ENCODE measurements at regions not wholly inside any gene's neighbourhood (a gene's known extent, or its start where the extent isn't known, plus 50 kb on each side); places are given as distances from the start of the nearest gene placed in this dataset.

DNA sequence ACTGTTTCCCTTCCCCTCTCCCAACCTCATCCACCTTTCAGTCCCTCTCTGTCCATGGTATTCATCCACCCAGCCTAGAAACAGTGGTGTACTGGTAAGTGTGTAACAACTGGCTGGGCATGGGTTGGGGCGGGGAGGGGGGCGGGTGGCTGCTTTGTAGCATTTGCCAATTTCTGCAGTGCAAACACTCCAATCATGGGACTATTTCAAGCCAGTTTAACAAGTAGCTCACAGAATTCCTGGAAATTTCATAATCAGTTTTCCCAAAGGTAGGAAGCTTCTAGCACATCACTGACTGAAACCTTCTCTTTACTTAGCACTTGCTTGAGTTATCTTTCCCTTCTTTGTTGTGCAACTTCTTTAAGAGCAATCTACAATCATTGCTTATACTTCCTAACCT lies 100.8 kb upstream of the WASF3 start:
- Histone ChIP-seq H3K4me1 (ENCODE audit: insufficient read depth, low read length) (no peaks in the 10 kb centered on the region), H3K9me3 (ENCODE audit: control insufficient read depth, insufficient read depth, low read length) (no peaks in the 10 kb centered on the region), H3K9ac (ENCODE audit: low read depth, low read length) (no peak overlapping the region), H3K36me3 (ENCODE audit: insufficient read depth, low read length) (no peaks in the 10 kb centered on the region)

GRCh38 chr13:26457212-26457611 lies 100.3 kb upstream of the WASF3 start:
- Histone ChIP-seq H3K9me3 (ENCODE audit: control insufficient read depth, insufficient read depth, low read length) (no peaks in the 10 kb centered on the region), H3K36me3 (ENCODE audit: insufficient read depth, low read length) (no peaks in the 10 kb centered on the region), H3K4me1 (ENCODE audit: insufficient read depth, low read length) (no peaks in the 10 kb centered on the region), H3K9ac (ENCODE audit: low read depth, low read length) (no peak overlapping the region)

DNA sequence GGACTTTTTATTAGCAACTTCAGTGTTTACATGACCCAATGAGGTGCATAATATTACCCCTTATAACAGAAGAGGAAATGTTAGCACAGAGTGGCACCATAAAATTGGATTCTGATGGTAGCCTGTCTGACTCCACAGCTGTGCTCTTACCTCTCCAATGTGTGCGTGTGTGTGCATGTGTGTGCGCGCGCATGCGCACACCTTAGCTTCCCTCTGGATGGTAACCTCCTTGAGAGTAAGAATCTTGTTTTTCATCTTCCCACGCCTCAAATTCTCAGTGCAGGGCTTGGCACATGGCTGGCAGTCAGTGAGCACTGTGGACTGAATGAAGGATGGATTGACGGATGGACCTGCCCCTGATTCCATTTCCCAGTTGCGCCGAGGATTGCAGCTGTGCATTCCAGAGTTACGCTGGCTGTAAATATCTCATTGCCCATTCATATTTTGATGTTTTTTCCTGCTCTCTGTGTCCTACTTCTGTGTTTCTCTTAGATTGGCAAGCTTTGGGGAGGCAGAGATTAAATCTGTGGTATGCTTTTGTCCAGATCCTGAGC lies 99.2 kb upstream of the WASF3 start:
- H3K9ac ChIP-seq (ENCODE audit: low read depth, low read length) = no peak overlapping the region
- no peaks in the 10 kb centered on the region for H3K4me1 ChIP-seq (ENCODE audit: insufficient read depth, low read length)
- H3K36me3 ChIP-seq (ENCODE audit: insufficient read depth, low read length) = no peaks in the 10 kb centered on the region
- no peaks in the 10 kb centered on the region for H3K9me3 ChIP-seq (ENCODE audit: control insufficient read depth, insufficient read depth, low read length)

DNA sequence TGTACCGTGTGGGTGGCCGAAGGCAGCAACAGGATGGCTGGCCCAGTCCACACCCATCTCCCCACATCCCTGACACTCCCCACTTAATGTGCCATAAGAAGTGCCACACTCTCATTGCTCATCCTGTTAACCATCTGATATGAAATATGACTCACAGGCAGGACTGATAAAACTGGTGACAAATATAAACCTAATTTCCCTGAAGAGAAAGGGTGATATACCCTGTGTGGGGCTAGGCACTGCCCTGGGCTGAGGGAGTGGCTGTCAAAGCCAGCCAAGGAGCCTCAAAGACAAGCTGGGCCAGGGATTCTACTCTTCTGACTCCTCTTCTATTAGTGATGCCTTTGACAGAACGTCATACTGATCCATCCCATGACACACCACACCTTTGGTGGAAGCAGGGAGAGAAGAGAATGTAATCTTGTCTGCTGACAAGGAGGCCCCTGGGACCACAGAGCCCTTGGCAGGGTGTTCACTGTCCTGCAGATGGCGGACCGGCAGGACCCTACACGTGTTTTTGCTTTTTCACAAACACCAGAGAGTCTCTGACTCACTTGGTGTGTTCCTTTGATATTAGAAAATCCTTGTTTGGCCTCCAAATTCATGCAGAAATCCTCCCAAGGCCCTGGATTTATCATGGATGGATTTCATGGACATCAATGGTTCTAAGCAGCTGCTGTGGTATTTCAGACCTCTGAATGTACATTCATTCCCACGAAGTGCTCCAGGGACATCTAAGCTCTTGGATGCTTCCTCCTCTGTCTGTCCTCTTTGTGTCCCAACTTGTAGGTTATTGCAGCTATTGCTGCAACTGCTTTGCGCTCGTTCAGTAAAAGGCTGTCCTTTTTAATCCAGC lies 98.0 kb upstream of the WASF3 start:
- Histone ChIP-seq H3K36me3 (ENCODE audit: insufficient read depth, low read length) (no peaks in the 10 kb centered on the region), H3K9me3 (ENCODE audit: control insufficient read depth, insufficient read depth, low read length) (no peaks in the 10 kb centered on the region), H3K9ac (ENCODE audit: low read depth, low read length) (no peak overlapping the region), H3K4me1 (ENCODE audit: insufficient read depth, low read length) (no peaks in the 10 kb centered on the region)

DNA sequence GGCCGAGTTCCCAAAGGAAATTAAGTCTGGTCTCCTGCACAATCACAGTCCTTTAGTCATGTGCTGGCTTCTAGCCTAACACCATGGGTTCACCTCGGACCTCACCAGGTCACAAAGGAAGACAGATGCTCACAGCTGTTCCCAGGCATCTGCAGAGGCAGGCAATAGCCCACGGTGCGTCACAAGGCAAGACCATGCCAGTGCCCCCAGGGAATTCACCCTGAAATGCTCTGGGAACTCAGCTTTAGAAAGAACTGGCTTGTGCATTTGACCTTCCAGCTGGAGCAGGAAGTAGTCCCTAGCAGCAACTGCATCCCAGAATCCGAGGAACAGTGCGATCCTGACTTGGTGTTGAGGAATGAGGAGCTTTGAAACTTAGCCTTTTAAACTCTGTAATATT lies 96.8 kb upstream of the WASF3 start:
- H3K36me3 ChIP-seq (ENCODE audit: insufficient read depth, low read length) = no peaks in the 10 kb centered on the region
- no peaks in the 10 kb centered on the region for H3K4me1 ChIP-seq (ENCODE audit: insufficient read depth, low read length)
- no peaks in the 10 kb centered on the region for H3K9me3 ChIP-seq (ENCODE audit: control insufficient read depth, insufficient read depth, low read length)
- H3K9ac ChIP-seq (ENCODE audit: low read depth, low read length) = no peak overlapping the region

DNA sequence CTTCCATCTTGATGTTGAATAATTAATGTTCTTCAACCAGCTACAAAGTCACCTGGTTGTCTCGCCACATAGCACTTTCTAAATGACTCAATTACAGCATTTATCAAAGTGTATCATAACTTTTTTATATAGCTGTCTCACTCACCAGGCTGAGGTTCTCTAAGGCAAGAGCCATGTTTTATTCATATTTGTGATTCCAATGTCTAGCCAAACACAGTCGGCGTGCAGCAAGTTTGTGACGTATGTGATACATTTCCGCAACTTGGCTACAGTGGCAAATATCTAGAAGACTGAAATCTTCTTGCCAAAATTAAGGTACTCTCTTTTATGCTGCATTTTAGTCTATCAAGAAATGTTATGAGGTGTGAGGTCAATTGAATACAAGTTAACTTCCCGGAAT lies 94.2 kb upstream of the WASF3 start:
- no peaks in the 10 kb centered on the region for H3K9me3 ChIP-seq (ENCODE audit: control insufficient read depth, insufficient read depth, low read length)
- H3K9ac ChIP-seq (ENCODE audit: low read depth, low read length) = no peak overlapping the region
- H3K4me1 ChIP-seq (ENCODE audit: insufficient read depth, low read length) = no peaks in the 10 kb centered on the region
- H3K36me3 ChIP-seq (ENCODE audit: insufficient read depth, low read length) = no peaks in the 10 kb centered on the region

GRCh38 chr13:26463848-26464247 lies 93.6 kb upstream of the WASF3 start:
- no peaks in the 10 kb centered on the region for H3K4me1 ChIP-seq (ENCODE audit: insufficient read depth, low read length)
- no peaks in the 10 kb centered on the region for H3K9me3 ChIP-seq (ENCODE audit: control insufficient read depth, insufficient read depth, low read length)
- no peak overlapping the region for H3K9ac ChIP-seq (ENCODE audit: low read depth, low read length)
- H3K36me3 ChIP-seq (ENCODE audit: insufficient read depth, low read length) = no peaks in the 10 kb centered on the region

GRCh38 chr13:26465514-26465913 lies 92.0 kb upstream of the WASF3 start:
- Histone ChIP-seq H3K9me3 (ENCODE audit: control insufficient read depth, insufficient read depth, low read length) (no peaks in the 10 kb centered on the region), H3K9ac (ENCODE audit: low read depth, low read length) (no peak overlapping the region)

DNA sequence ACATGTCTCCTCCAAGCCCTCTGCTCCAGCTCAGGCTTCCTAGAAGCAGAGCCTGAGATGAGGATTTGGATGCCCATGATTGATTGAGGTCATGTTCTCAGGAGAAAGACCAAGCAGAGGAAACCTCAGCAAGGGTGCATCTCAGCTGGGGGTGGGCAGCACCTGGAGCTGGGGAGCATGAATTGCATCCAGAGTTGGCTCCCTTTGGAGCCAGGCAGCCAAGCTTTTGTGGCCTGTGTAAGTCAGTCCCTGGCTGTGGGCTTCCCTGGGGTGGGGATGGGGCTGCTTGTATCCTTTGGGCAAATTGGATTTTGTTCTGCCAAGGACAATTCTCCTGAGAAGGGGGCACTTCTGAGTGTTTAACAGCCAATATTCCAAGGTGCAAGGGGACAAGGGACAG lies 91.5 kb upstream of the WASF3 start:
- H3K4me1 ChIP-seq (ENCODE audit: insufficient read depth, low read length) = no peaks in the 10 kb centered on the region
- no peaks in the 10 kb centered on the region for H3K9me3 ChIP-seq (ENCODE audit: control insufficient read depth, insufficient read depth, low read length)
- no peaks in the 10 kb centered on the region for H3K36me3 ChIP-seq (ENCODE audit: insufficient read depth, low read length)
- H3K9ac ChIP-seq (ENCODE audit: low read depth, low read length) = no peak overlapping the region

More at GRCh38 chr13:26465514-26465913, 92.0 kb upstream of the WASF3 start:
- Histone ChIP-seq H3K36me3 (ENCODE audit: insufficient read depth, low read length) (no peaks in the 10 kb centered on the region), H3K4me1 (ENCODE audit: insufficient read depth, low read length) (no peaks in the 10 kb centered on the region)

- H3K9ac ChIP-seq (ENCODE audit: low read depth, low read length) = no peak overlapping the region
- H3K36me3 ChIP-seq (ENCODE audit: insufficient read depth, low read length) = no peaks in the 10 kb centered on the region
- H3K4me1 ChIP-seq (ENCODE audit: insufficient read depth, low read length) = no peaks in the 10 kb centered on the region
- H3K9me3 ChIP-seq (ENCODE audit: control insufficient read depth, insufficient read depth, low read length) = no peaks in the 10 kb centered on the region
Observed at GRCh38 chr13:26468265-26468801, 89.2 kb upstream of the WASF3 start.

GRCh38 chr13:26469602-26470001 lies 87.9 kb upstream of the WASF3 start:
- no peaks in the 10 kb centered on the region for H3K36me3 ChIP-seq (ENCODE audit: insufficient read depth, low read length)
- H3K9ac ChIP-seq (ENCODE audit: low read depth, low read length) = no peak overlapping the region
- 0 out of 2 replicates have a peak, but pooled peaks cover 3% of the 10 kb centered on the region for H3K4me1 ChIP-seq (ENCODE audit: insufficient read depth, low read length)
- no peaks in the 10 kb centered on the region for H3K9me3 ChIP-seq (ENCODE audit: control insufficient read depth, insufficient read depth, low read length)

DNA sequence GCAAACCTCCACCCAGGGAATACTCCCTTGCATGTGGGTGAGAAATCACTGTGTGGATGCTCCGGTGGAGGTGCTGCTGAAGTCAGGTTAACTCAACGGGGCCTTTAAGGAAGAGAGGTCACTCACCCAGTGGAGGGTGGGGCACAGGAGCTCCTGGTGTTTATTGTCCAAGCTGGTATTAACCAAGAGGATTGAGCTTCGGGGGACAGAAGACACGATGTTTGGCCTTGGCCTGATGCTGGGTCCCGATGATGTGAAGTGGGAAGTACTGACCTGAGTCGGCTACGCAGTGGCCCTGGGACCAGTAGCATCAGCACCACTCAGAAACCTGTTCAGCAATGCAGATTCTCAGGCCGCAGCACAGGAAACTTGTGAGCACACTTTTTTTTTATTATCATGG lies 85.7 kb upstream of the WASF3 start:
- Histone ChIP-seq H3K9me3 (ENCODE audit: control insufficient read depth, insufficient read depth, low read length) (no peaks in the 10 kb centered on the region), H3K4me1 (ENCODE audit: insufficient read depth, low read length) (0 out of 2 replicates have a peak, but pooled peaks cover 5% of the 10 kb centered on the region), H3K9ac (ENCODE audit: low read depth, low read length) (no peak overlapping the region), H3K36me3 (ENCODE audit: insufficient read depth, low read length) (no peaks in the 10 kb centered on the region)

DNA sequence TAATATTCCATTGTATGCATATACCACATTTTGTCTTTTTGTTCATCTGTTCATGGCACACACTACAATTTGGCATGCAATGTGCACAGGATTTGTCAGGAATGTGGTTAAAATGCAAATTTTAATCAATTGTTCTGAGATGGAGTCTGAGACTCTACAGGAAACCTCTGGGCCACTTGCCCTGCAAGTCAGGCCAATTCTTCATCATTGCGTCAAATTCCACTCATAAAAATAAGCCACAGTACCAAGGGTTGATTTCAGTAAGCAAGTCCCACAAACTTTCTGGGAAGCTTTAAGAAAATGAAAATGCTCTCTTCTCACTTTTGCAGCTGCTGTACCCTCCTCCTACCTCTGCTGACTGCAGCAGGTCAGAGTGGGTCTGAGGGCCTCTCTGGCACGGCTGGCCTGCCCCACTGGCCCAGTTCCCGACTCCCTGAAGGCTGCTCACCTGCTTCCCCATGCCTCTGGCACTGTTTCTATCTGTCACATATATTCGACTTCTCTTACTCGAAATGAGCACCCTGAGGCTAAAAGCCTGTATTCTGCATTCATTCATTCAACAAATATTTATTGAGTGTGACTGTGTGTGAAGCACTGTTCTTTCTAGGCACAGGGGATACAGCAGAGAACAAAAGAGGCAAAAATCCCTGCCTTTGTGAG lies 83.8 kb upstream of the WASF3 start:
- H3K9ac ChIP-seq (ENCODE audit: low read depth, low read length) = no peak overlapping the region
- no peaks in the 10 kb centered on the region for H3K9me3 ChIP-seq (ENCODE audit: control insufficient read depth, insufficient read depth, low read length)
- H3K36me3 ChIP-seq (ENCODE audit: insufficient read depth, low read length) = no peaks in the 10 kb centered on the region
- H3K4me1 ChIP-seq (ENCODE audit: insufficient read depth, low read length) = 0 out of 2 replicates have a peak, but pooled peaks cover 13% of the 10 kb centered on the region

DNA sequence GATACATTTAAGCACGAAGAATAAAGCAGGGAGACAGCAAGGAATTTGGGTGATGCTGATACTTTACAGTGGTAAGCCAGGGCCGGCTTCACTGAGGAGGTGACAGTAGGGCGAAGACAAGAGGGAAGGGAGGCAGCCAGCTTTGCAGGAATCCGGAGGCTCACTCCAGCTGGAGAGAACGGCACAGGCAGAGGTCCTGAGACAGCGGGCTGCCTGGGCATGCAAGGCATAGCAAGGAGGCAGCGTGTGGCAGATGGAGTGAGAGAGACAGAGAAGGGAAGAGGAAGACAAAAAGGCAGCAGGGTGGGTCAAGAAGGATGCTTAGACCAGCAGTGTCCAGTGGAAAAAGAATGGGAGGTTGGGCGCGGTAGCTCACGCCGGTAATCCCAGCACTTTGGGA lies 83.2 kb upstream of the WASF3 start:
- Histone ChIP-seq H3K9me3 (ENCODE audit: control insufficient read depth, insufficient read depth, low read length) (no peaks in the 10 kb centered on the region), H3K36me3 (ENCODE audit: insufficient read depth, low read length) (no peaks in the 10 kb centered on the region), H3K4me1 (ENCODE audit: insufficient read depth, low read length) (0 out of 2 replicates have a peak, but pooled peaks cover 13% of the 10 kb centered on the region), H3K9ac (ENCODE audit: low read depth, low read length) (no peak overlapping the region)

Measured in ES-I3 (cell line).